Loucy (cell line): ENCODE measurements at regions not wholly inside any gene's neighbourhood (a gene's known extent, or its start where the extent isn't known, plus 50 kb on each side); places are given as distances from the start of the nearest gene placed in this dataset.

Experiments
- H2AFZ ChIP-seq: fragments of 200-600 bp; sonication (generic); 2 replicates; pipeline ENCODE4 v1.6.0; 2016; ENCODE audit warnings: antibody characterized with exemption, mild to moderate bottlenecking, low read length, moderate library complexity
- H3F3A ChIP-seq: fragments of 200-600 bp; 2 replicates; pipeline ENCODE4 v1.6.0; 2016; ENCODE audit warnings: antibody characterized with exemption, low read depth, mild to moderate bottlenecking
- H3K27me3 ChIP-seq: fragments of 200-600 bp; sonication (generic); 2 replicates; pipeline ENCODE4 v1.6.1; 2014; ENCODE audit warnings: low read length, mild to moderate bottlenecking; ENCODE audit not compliant: insufficient read depth, poor library complexity, severe bottlenecking
- H3K36me3 ChIP-seq: fragments of 200-600 bp; sonication (generic); 2 replicates; pipeline ENCODE4 v1.6.1; 2016; ENCODE audit warnings: low read length; ENCODE audit not compliant: insufficient read depth
- H3K4me1 ChIP-seq: fragments of 200-600 bp; sonication (generic); 2 replicates; pipeline ENCODE4 v1.5.1; 2014; ENCODE audit warnings: low read length, mild to moderate bottlenecking; ENCODE audit not compliant: insufficient read depth, poor library complexity, severe bottlenecking
- H3K4me2 ChIP-seq: fragments of 200-600 bp; sonication (generic); 2 replicates; pipeline ENCODE4 v1.6.0; 2014; ENCODE audit warnings: antibody characterized with exemption, low read length, low read depth, mild to moderate bottlenecking; ENCODE audit not compliant: poor library complexity, severe bottlenecking
- H3K4me3 ChIP-seq: fragments of 200-600 bp; sonication (generic); 2 replicates; pipeline ENCODE4 v1.5.1; 2014; ENCODE audit warnings: low read length, mild to moderate bottlenecking, mixed read lengths; ENCODE audit not compliant: poor library complexity, severe bottlenecking
- H3K79me2 ChIP-seq: fragments of 200-600 bp; sonication (generic); 2 replicates; pipeline ENCODE4 v1.6.1; 2014; ENCODE audit warnings: low read length; ENCODE audit not compliant: insufficient read depth
- H3K9ac ChIP-seq: fragments of 200-600 bp; sonication (generic); 2 replicates; pipeline ENCODE4 v1.6.0; 2014; ENCODE audit warnings: mild to moderate bottlenecking, low read depth, low read length, moderate library complexity; ENCODE audit not compliant: poor library complexity, severe bottlenecking
- H3K9me2 ChIP-seq: fragments of 200-600 bp; sonication (generic); replicated peaks from 2 replicates; pipeline ENCODE4 v1.6.1; 2016; ENCODE audit warnings: low read depth, low read length, mixed read lengths
- H3K9me3 ChIP-seq: fragments of 200-600 bp; sonication (generic); 2 replicates; pipeline ENCODE4 v1.6.1; 2014; ENCODE audit warnings: mild to moderate bottlenecking, antibody characterized with exemption, low read length, low read depth; ENCODE audit not compliant: insufficient read depth
- H4K20me1 ChIP-seq: fragments of 200-600 bp; sonication (generic); 2 replicates; pipeline ENCODE4 v1.6.0; 2014; ENCODE audit warnings: antibody characterized with exemption, low read length, mild to moderate bottlenecking; ENCODE audit not compliant: insufficient read depth, poor library complexity, severe bottlenecking
- CTCF ChIP-seq: fragments of 200-600 bp; sonication (generic); conservative IDR thresholded peaks from 2 replicates; pipeline ENCODE4 v1.5.1; 2014; ENCODE audit warnings: mild to moderate bottlenecking, antibody characterized with exemption, low read length
- EZH2phosphoT487 ChIP-seq: fragments of 200-600 bp; IDR thresholded peaks from 2 replicates; pipeline ENCODE4 v1.6.1; 2018; ENCODE audit warnings: antibody characterized with exemption, mild to moderate bottlenecking, moderate library complexity, borderline replicate concordance

GRCh38 chr7:145488816-145489215 is 627.8 kb upstream of the CNTNAP2 start:
- no peaks in the 10 kb centered on the region for H3K36me3 ChIP-seq
- no peaks in the 10 kb centered on the region for H4K20me1 ChIP-seq
- no peak overlapping the region for H3K4me3 ChIP-seq
- no peak overlapping the region for H3K9ac ChIP-seq
- H3F3A ChIP-seq, result no peaks in the 10 kb centered on the region
- H3K27me3 ChIP-seq, result no peaks in the 10 kb centered on the region
- H3K9me3 ChIP-seq, result no peaks in the 10 kb centered on the region
- H3K4me2 ChIP-seq, result no peak overlapping the region
- no peaks in the 10 kb centered on the region for H3K79me2 ChIP-seq
- H3K4me1 ChIP-seq, result no peaks in the 10 kb centered on the region
- H2AFZ ChIP-seq, result no peak overlapping the region
- H3K9me2 ChIP-seq, result no peaks in the 10 kb centered on the region
- no peak for TF ChIP-seq EZH2phosphoT487
- no peak for TF ChIP-seq CTCF

DNA sequence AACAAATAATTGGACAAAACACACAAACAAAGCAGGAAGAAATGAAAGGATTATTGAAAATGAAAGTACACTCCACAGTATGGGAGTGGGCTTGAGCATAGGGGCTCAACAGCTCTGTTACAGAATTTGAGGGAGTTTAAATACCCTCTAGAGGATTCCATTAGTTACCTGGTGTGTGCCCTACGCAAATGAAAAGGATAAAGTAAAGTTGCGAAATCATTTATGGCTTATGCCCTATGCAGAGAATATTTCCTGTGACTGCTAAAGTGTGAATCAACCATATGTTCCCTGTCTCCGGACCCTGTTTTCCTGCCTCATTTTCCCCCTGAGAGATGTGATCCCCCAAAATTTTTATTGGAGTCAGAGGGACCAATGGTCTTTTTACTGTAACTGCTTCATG is 634.6 kb upstream of the CNTNAP2 start:
- Histone ChIP-seq H3K9ac (no peak overlapping the region), H3K27me3 (no peaks in the 10 kb centered on the region), H3K4me3 (no peak overlapping the region), H4K20me1 (no peaks in the 10 kb centered on the region), H3K4me2 (no peak overlapping the region), H3K36me3 (no peaks in the 10 kb centered on the region), H3K9me2 (no peaks in the 10 kb centered on the region), H3F3A (no peaks in the 10 kb centered on the region), H3K9me3 (no peaks in the 10 kb centered on the region; the same call in 1 of the 2 replicates), H3K4me1 (no peaks in the 10 kb centered on the region), H3K79me2 (no peaks in the 10 kb centered on the region), H2AFZ (no peak overlapping the region)
- TF ChIP-seq CTCF, result no peak
- TF ChIP-seq EZH2phosphoT487, result no peak

GRCh38 chr7:145478541-145478940 is 638.1 kb upstream of the CNTNAP2 start:
- TF ChIP-seq CTCF, result no peak
- no peak for TF ChIP-seq EZH2phosphoT487
- no peak overlapping the region for H3K4me2 ChIP-seq
- no peaks in the 10 kb centered on the region; the same call in 1 of the 2 replicates for H3K9me3 ChIP-seq
- H4K20me1 ChIP-seq, result no peaks in the 10 kb centered on the region
- no peak overlapping the region for H3K9ac ChIP-seq
- no peaks in the 10 kb centered on the region for H3K9me2 ChIP-seq
- H3K4me3 ChIP-seq, result no peak overlapping the region
- H3K4me1 ChIP-seq, result no peaks in the 10 kb centered on the region
- no peaks in the 10 kb centered on the region for H3K36me3 ChIP-seq
- no peaks in the 10 kb centered on the region for H3F3A ChIP-seq
- no peaks in the 10 kb centered on the region for H3K27me3 ChIP-seq
- H2AFZ ChIP-seq, result no peak overlapping the region
- no peaks in the 10 kb centered on the region for H3K79me2 ChIP-seq
